MCF 10A (cell line): ENCODE measurements at regions not wholly inside any gene's neighbourhood (a gene's known extent, or its start where the extent isn't known, plus 50 kb on each side); places are given as distances from the start of the nearest gene placed in this dataset.

Experiments used
- BruUV-seq: library from RNA; stranded (reverse); fragments of 400-500 nt; replicated peaks from 2 replicates; lab custom pipeline; 2021; lab: Mats Ljungman, UMichigan
- CTCF ChIA-PET: fragments of 300-600 bp; sonication (Branson Sonifier 250); formaldehyde crosslinking; extraction: SDS; loops from one replicate; lab custom pipeline; 2021; ENCODE audit warnings: antibody characterized with exemption, inconsistent platforms; lab: Yijun Ruan, JAX
- POLR2A ChIA-PET: fragments of 300-600, 350-650 bp; sonication (Branson Sonifier 250); formaldehyde crosslinking; extraction: SDS; loops from one replicate; lab custom pipeline; 2020; ENCODE audit warnings: antibody characterized with exemption, inconsistent platforms; lab: Yijun Ruan, JAX
- DNase-seq: peaks from one replicate; pipeline ENCODE4 v3.0.0-alpha.2; 2018; ENCODE audit not compliant: unreplicated experiment
- H3K27ac Mint-ChIP-seq: one replicate; pipeline ENCODE4 v1.8.0; 2022; ENCODE audit warnings: mild to moderate bottlenecking, low read depth, mixed read lengths; ENCODE audit not compliant: unreplicated experiment
- H3K27me3 Mint-ChIP-seq: one replicate; pipeline ENCODE4 v1.8.0; 2022; ENCODE audit warnings: mixed read lengths; ENCODE audit not compliant: insufficient read depth, unreplicated experiment
- H3K36me3 Mint-ChIP-seq: one replicate; pipeline ENCODE4 v1.8.0; 2022; ENCODE audit warnings: mild to moderate bottlenecking, moderate library complexity, mixed read lengths; ENCODE audit not compliant: insufficient read depth, unreplicated experiment
- H3K4me1 Mint-ChIP-seq: one replicate; pipeline ENCODE4 v1.8.0; 2022; ENCODE audit warnings: mixed read lengths; ENCODE audit not compliant: insufficient read depth, unreplicated experiment
- H3K4me3 Mint-ChIP-seq: one replicate; pipeline ENCODE4 v1.8.0; 2022; ENCODE audit warnings: mild to moderate bottlenecking, moderate library complexity, mixed read lengths; ENCODE audit not compliant: unreplicated experiment
- H3K9me3 Mint-ChIP-seq: one replicate; pipeline ENCODE4 v1.8.0; 2022; ENCODE audit warnings: mixed read lengths; ENCODE audit not compliant: unreplicated experiment
- intact Hi-C: fragments of 100-400 bp; cut with micrococcal nuclease; formaldehyde crosslinking; loops from 2 replicates; pipeline ENCODE4 v1.14.1; 2022
- TF ChIP-seq, protein P1 (sequence below): fragments of 200-600 bp; IDR thresholded peaks from one replicate; pipeline ENCODE4 v1.8.0; 2022; ENCODE audit warnings: antibody characterized with exemption, mild to moderate bottlenecking; ENCODE audit not compliant: unreplicated experiment

DNA sequence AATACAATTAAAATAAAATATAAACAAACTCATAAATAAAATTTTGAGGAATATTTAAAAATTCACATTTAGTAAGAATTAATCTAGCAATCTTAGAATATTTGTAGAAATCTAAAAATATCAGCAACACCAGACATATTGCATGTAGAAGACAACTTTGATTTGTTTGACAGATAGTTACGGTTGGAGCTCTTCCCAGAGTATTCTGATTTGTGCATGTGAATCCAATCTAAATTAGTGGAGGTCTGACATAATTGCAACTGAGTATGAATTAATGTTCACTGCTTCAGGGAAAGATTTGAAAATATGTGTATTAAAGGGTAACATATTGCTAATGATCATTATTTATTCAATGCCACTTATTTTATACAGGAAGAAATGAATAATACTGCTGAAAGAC, 1546.2 kb downstream of the BRINP3 start:
- TF ChIP-seq, protein P1, sequence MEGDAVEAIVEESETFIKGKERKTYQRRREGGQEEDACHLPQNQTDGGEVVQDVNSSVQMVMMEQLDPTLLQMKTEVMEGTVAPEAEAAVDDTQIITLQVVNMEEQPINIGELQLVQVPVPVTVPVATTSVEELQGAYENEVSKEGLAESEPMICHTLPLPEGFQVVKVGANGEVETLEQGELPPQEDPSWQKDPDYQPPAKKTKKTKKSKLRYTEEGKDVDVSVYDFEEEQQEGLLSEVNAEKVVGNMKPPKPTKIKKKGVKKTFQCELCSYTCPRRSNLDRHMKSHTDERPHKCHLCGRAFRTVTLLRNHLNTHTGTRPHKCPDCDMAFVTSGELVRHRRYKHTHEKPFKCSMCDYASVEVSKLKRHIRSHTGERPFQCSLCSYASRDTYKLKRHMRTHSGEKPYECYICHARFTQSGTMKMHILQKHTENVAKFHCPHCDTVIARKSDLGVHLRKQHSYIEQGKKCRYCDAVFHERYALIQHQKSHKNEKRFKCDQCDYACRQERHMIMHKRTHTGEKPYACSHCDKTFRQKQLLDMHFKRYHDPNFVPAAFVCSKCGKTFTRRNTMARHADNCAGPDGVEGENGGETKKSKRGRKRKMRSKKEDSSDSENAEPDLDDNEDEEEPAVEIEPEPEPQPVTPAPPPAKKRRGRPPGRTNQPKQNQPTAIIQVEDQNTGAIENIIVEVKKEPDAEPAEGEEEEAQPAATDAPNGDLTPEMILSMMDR: no peak
- CTCF ChIA-PET: no interaction called here
- H3K27me3 Mint-ChIP-seq: no peaks in the 10 kb centered on the region
- H3K4me3 Mint-ChIP-seq: no peak overlapping the region
- H3K4me1 Mint-ChIP-seq: no peaks in the 10 kb centered on the region
- no peak for DNase-seq
- BruUV-seq: no TSS peak
- intact Hi-C loops: loop anchor here (10.0 kb wide), 1 partner anchor 1877 kb away; no protein-coding TSS in a partner anchor
- H3K36me3 Mint-ChIP-seq: no peaks in the 10 kb centered on the region
- no peaks in the 10 kb centered on the region for H3K9me3 Mint-ChIP-seq
- POLR2A ChIA-PET: no interaction called here
- no peak overlapping the region for H3K27ac Mint-ChIP-seq

DNA sequence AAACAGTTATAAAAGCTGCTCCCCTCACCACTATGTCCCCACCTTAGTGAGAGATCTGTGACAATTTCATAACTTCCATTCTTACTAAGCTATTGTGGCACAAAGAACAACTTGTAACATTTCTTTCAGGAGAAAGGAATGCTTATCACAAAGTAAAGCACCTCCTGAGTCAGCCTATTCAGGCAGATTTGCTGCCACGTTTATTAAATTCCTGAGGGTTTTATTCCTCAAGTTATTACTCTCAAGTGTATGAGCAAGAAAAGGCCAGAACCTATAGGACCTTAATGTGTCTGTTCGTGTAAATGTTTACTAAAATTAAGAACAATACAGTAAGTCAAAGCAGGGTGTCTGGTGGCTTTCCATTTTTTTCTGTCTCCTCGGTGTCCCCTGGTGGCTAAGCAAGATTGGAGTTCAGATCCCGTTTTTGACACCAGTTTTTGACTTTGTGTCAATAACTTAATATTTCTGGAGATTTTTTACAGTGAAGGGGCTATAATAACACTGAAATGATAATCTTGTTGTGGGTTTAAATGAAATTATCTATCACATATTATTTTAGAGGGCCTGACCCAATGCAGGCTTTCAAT, 1539.6 kb downstream of the BRINP3 start:
- ChIA-PET POLR2A (no interaction called here), CTCF (interaction anchor here (0.6 to 1.3 kb wide), 11 partner anchors 10 to 1835 kb away, joined by 3 to 9 read pairs (median 4); no protein-coding TSS in a partner anchor)
- TF ChIP-seq, protein P1: peak; percentile 46
- H3K9me3 Mint-ChIP-seq: no peaks in the 10 kb centered on the region
- H3K4me3 Mint-ChIP-seq: no peak overlapping the region
- H3K27ac Mint-ChIP-seq: no peak overlapping the region
- no TSS peak for BruUV-seq
- intact Hi-C loops: loop anchor here (1.0 to 10.0 kb wide), 5 partner anchors 156 to 1883 kb away; no protein-coding TSS in a partner anchor
- DNase-seq: peak; percentile 43
- H3K4me1 Mint-ChIP-seq: no peaks in the 10 kb centered on the region
- H3K27me3 Mint-ChIP-seq: no peaks in the 10 kb centered on the region
- H3K36me3 Mint-ChIP-seq: no peaks in the 10 kb centered on the region

DNA sequence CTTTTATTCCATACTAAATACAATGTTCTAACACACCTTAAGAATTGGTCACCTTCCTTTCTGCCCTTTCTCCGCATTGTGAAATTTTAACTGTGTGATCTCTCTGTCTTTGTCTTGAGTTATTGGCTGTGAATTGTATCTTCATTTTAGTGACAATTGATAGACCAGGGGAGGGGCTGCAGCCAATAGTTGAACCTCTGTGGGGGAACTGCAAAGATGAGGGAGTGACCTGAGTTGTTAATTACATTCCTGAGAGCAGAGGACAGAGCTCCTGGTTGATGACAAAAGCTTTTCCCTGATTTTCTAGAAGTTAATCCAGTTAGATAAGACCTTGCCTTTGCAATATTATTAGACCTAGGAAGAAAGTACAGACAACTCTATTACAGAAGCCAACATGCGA, 1535.7 kb downstream of the BRINP3 start:
- Mint-ChIP-seq H3K9me3 (no peaks in the 10 kb centered on the region), H3K36me3 (no peaks in the 10 kb centered on the region), H3K4me1 (no peaks in the 10 kb centered on the region), H3K4me3 (no peak overlapping the region), H3K27ac (no peak overlapping the region), H3K27me3 (no peaks in the 10 kb centered on the region)
- CTCF ChIA-PET: interaction anchor here (0.6 kb wide), 2 partner anchors 199 to 1656 kb away, joined by 3 read pairs; no protein-coding TSS in a partner anchor
- TF ChIP-seq, protein P1: no peak
- POLR2A ChIA-PET: no interaction called here
- intact Hi-C loops: no loop called here
- DNase-seq: no peak
- no TSS peak for BruUV-seq

DNA sequence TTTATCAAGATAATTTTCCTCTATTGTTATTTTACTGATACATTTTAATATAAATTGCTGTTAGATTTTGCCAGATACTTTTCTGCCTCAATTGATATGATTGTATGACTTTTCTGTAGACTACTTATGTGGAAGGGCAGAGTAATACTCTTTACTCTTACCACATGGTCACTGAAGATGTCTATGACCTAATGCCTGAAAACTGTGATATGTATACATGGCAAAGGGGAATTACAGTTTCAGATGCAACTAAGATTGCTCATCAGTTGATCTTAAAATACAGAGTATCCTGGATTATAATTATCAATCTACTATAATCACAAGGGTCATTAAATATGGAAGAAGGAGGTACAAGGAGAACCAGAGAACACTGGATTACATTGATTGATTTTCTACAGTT, 1528.0 kb downstream of the BRINP3 start:
- CTCF ChIA-PET: interaction anchor here (0.6 kb wide), 1 partner anchor 32 kb away, joined by 3 read pairs; no protein-coding TSS in a partner anchor
- TF ChIP-seq, protein P1: no peak
- H3K4me1 Mint-ChIP-seq: no peaks in the 10 kb centered on the region
- H3K27me3 Mint-ChIP-seq: no peaks in the 10 kb centered on the region
- POLR2A ChIA-PET: no interaction called here
- no peak overlapping the region for H3K4me3 Mint-ChIP-seq
- no TSS peak for BruUV-seq
- DNase-seq: no peak
- no peaks in the 10 kb centered on the region for H3K36me3 Mint-ChIP-seq
- no peak overlapping the region for H3K27ac Mint-ChIP-seq
- H3K9me3 Mint-ChIP-seq: no peaks in the 10 kb centered on the region
- intact Hi-C loops: no loop called here
